ENCODE measurements at regions not wholly inside any gene's neighbourhood (a gene's known extent, or its start where the extent isn't known, plus 50 kb on each side); places are given as distances from the start of the nearest gene placed in this dataset.

DNA sequence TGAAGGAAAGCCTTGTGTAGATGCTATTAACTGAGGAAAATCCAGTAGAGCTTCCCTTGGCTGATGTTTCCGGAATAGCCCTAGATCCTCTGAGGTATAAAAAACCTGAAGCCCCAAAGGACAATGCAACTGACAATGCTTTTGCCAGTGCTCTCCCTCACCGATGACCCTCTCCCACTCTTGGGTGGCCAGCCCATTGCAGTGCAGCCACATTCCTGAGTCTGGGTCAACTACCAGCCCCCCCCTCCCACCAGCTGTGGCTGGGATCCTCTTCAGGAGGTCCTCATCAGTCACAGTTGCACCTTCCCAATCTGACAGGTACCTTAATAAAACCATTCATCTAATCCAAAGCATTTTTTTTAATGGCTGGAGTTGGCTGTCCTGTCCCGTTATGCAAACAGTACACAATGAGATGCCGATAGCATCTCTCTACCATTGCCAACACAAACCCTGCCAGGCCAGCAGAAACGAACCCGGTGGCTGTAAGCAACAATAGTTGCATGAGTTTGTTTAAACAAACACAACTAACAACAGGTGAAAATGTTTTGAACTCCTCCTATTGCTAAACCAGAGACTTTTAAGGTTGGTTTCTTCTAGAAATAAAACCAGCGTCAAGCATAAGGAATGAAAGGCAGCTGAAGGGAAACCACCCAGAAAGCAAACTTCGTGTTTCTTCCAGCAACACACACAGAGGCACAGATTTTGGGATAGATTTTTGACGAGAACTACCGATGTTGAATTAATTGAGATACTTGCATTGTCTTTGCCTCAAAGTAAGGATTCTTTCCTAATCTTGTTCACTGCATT is 128.3 kb upstream of the ARHGEF3 start:
- in situ Hi-C loops (cut with HindIII; ENCODE audit: low sequenced_read_pairs) = loop anchor here (5.0 kb wide), 1 partner anchor 68 kb away; no protein-coding TSS in a partner anchor

DNA sequence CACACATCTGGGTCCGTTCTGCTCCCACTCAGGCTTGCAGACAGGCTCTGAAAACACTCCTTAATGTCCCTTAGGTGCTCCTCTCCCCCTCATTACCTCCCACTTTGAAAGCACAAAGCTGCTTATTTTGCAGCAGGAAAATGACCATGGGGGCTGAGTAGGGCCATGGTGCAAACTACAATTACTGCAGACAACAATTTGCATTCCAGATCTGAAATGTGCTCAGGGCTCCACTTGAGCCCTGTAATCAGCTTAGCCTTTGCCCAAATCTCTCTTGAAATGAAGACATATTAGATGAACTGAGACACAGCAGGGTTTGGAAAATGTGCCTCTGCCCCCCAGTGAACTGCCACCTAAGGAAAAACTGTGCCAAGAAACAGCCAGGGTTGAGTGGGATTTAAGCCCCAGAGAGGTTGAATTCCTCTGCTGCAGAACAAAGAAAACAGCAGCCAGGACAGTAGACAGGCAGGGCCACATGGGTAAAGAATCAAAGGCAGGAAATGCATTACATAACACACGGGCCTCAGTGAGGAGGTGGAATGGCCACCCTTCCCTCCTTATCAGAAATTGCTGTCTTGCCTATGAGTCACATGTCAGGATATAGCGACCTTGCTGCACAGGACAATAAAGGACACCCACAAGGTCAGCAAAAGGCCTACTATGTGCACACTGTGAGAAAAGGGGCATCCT is 126.8 kb upstream of the ARHGEF3 start:
- in situ Hi-C loops (cut with HindIII; ENCODE audit: low sequenced_read_pairs) = loop anchor here (5.0 kb wide), 1 partner anchor 66 kb away; no protein-coding TSS in a partner anchor

DNA sequence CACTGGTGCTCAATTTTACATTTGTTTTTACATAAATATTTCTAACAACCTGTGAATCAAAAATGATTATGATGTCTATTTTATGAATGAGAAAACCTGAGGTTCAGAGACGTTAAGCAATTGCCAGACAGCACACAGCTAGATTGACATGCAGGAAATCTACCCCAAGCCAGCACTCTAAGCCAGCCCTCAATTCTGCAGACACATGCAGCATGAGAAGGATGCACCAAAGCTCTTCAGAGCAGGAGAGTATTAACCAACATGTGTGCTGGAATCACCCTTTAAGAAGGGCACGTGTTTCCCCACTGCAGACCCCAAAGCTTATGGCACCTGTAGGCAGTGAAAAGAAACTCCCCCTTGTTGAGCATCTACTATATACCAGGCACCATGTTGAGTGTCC is 126.1 kb upstream of the ARHGEF3 start:
- in situ Hi-C loops (cut with HindIII; ENCODE audit: low sequenced_read_pairs) = loop anchor here (5.0 kb wide), 1 partner anchor 66 kb away; no protein-coding TSS in a partner anchor

DNA sequence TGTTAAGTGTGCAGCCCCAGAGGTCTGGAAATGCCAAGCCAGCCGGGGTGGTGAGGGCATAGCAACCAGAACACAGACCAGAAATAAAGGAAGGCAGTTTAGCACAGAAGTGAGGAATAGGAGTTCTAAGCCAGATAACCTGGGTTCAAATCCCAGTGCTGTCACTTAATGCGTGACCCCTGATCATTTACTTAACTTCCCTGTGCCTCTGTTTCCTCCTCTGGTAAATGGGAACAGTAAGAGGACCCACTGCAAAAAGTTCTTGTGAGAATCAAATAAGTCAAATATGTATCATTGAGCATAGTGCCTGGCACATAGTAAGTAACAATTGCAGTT is 125.2 kb upstream of the ARHGEF3 start:
- in situ Hi-C loops (cut with HindIII; ENCODE audit: low sequenced_read_pairs) = loop anchor here (5.0 kb wide), 1 partner anchor 65 kb away; no protein-coding TSS in a partner anchor

DNA sequence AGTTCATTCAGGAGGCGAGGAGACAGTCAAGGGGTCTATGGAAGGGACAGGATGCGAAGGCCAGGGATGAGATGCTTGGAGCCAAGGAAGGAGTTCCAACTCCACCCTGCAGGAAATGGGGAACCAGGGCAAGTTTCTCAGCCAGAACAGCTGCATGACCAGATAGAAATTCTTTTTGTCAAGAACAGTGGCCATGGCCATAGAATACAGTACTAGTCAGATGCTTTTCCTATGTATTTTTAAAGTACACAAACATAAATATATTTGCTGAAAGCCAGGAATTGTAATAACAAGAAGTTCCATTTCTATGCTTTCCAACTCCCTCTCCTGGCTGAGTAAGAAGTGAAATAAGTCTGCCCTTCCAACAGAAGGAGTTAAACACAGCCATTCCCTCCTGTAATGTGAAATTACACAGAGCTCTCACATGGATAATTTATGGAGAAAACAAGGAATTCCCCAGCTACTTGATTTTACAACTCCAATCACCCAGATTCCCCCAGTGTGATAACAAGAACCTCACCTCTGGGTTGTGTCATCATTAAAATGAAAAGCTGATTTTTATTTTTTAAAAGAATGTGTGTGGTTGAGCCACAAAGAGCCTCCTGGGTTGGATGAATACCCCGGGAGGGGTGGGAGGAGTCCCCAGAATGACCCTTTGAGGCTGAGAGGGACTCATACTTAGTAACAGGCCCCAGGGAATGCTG is 124.6 kb upstream of the ARHGEF3 start:
- in situ Hi-C loops (cut with HindIII; ENCODE audit: low sequenced_read_pairs) = loop anchor here (5.0 kb wide), 1 partner anchor 64 kb away; no protein-coding TSS in a partner anchor

DNA sequence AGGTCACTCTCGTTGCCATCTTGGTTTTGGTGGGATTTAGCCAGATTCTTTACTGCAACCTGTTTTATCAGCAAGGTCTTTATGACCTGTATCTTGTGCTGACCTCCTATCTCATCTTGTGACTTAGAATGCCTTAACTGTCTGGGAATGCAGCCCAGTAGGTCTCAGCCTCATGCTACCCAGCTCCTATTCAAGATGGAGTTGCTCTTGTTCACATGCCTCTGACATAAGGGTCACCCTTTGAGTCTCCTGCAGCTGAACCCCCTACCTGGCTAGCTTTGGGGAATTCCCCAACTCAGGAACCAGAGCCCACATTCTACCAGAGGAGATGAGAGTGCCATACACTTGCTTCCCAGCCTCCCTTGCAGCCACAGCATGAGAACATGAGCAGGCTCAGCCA is 123.0 kb upstream of the ARHGEF3 start:
- in situ Hi-C loops (cut with HindIII; ENCODE audit: low sequenced_read_pairs) = loop anchor here (5.0 kb wide), 1 partner anchor 62 kb away; no protein-coding TSS in a partner anchor

DNA sequence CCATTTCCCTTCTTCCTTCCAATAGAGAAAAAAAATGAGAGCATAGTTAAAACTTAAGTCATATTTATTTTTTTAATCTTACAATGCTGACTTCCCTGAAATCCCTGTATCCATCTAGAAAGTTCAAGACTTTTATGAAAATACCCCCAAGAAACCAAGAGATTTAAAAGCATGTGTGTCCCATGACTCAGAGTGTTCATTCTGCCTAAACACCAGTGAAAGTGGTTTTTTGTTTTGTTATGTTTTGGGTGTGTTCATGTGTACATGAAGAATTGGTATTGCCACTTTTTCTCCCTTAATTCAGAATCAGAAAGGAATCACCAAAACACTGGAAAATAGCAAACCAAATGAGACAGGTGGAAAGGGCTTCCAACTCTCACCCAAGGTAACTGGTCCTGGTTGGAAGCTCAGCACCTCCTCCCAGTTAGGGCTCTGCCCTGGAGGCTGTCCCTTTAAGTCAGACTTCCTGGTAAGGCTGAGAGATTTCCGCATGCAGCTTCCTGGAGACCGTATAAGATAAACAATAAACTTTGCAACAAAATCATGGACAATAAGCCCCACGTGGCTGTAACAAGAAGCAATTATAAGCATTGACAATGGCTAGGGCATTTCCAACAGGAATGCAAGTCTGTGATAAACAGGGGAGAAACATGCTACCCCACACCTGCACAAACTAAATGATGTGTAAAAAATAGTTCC is 121.9 kb upstream of the ARHGEF3 start:
- in situ Hi-C loops (cut with HindIII; ENCODE audit: low sequenced_read_pairs) = no loop called here

DNA sequence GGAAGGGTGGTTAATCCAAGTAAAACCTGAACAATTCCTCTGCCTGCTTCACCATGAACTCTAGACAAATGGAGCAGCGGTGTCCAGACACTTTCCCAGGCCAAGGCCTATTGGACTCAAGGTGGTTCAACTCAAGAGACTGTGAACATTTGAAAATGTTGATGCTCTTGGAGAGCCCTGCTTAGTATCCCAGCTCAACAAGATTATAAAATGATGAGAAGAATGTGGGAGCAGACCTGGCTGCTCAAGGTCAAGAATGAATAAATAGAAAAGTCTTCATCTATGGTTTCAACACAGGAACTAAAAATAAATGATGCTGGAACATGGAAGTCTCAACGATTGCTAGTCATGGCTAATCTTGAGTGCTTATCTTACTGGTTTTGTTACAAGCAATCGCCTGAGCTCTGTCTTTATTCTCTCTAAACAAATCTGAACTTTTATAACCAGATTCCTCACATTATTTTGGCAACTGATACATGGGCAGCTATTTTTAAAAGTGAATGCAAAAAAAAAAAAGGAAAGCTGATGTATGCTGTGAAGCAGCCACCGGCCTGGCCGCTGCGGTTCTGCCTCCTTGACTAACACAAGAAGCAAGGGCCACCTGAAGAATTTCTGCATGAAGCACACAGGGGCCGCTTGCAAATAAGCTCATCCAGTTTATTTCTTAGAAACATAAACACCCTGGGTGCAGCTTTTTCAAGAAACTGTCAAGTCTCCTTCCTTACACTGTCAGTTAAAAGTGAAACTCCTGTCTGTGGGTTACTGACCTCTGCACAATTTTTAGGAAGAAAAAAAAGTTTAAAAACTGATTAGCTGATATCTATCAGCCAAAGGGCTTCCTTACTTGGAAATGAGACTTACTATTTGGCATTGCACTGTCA is 120.1 kb upstream of the ARHGEF3 start:
- in situ Hi-C loops (cut with HindIII; ENCODE audit: low sequenced_read_pairs) = no loop called here

DNA sequence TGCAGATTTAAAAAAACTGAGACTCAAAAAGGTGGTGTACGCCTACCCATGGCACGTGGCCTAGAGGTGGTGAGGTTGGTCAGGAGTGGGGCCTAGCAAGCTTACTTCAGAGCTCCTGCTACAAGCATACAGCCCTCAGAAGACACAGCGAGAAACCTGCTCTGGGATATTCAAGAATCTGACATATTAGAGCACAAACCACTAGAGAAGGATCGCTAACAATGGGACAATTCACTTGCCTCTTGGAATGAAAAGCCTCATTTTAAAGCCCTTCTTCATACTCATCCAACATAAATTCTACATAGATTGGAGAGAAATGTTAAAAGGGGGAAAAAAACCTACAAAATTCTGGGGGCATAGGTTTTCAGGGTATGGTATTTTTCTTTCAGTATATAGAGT is 118.0 kb upstream of the ARHGEF3 start:
- in situ Hi-C loops (cut with HindIII; ENCODE audit: low sequenced_read_pairs) = loop anchor here (5.0 kb wide), 1 partner anchor 63 kb away; no protein-coding TSS in a partner anchor

DNA sequence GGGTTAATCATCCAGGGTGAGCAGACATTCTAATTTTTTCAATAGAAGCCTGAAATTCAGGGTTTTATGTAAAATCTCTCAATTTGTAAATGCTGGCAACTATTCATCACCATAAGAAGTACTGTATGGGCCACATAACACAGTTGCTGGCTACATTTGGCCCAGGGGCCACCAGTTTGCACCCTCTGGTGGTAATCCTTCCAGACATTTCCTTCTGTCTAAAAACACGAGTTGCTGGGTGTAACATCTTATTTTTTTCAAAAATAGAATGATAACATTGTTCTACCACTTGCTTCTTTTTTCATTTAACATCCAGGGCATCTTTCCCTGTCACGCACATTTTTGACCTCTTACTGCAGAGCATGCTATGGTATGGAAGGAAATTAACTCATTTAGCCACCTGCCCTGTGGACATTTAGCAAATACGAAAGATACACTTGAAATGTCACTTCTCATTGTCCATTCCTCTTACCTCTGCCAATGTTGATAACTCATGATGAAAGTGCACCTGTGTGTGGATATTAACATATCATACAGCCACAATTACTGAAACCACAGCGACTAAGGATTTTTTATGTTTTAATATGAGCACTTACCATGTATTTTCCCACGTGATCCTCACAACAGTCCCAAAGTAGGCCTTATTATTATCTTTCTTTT is 117.5 kb upstream of the ARHGEF3 start:
- in situ Hi-C loops (cut with HindIII; ENCODE audit: low sequenced_read_pairs) = loop anchor here (5.0 kb wide), 1 partner anchor 63 kb away; no protein-coding TSS in a partner anchor

DNA sequence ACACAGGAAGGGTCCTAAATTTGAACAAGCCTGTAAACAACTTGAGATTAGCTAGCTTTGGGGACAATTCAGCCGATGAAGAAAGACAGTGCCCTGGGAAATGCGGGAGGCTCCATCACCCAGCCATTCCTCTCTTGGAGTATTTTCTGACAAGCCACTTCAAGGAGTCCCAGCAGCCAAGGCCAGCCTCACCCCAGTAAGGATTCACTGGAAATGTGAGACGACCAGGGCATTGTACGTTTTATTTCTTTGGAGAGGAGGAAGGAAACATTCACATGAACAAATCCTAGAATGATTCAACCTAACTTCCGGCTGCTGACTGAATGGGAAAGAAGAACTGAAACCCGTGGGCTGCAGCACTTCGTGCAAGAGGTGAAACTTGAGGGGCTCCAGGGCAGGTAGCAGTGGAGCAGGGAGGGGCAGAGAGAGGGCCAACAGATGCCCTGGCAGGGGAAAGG is 116.4 kb upstream of the ARHGEF3 start:
- in situ Hi-C loops (cut with HindIII; ENCODE audit: low sequenced_read_pairs) = loop anchor here (5.0 kb wide), 1 partner anchor 64 kb away; no protein-coding TSS in a partner anchor

DNA sequence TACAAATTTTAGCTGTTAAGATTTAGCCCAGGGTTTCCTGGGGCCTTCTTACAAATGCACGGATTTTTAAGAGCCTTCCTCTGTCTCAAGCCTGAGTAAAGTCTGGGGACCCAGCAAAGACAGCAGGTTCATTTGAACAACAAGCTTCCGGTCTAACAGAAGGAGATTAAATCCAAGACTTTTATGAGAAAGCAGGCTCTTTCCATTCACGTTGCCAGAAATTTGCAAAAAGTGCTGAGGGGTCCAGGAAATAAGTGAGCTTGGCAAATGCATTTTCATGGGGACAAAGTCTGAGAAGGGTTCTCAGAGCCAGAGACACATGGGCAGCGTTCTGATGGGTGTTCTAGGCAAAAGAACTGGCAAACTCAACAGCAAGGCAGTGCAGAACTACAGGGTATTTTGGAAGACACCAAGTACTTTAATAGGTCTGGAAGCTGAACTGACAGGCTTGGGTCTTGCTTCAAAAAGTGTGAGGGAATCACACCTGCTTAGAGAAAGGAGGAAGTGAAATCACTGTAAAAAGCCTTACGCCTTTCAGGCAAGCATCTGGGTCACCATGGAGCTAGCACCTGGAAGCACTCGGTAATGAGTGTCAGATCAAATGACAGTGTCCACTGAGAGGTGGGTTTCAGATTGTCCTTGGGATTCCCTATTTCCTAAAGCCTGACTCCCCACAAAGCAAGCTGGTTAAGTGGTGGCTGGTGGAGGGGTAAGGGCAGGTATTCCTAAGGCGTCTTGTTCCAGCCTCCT is 115.8 kb upstream of the ARHGEF3 start:
- in situ Hi-C loops (cut with HindIII; ENCODE audit: low sequenced_read_pairs) = loop anchor here (5.0 kb wide), 1 partner anchor 65 kb away; no protein-coding TSS in a partner anchor

DNA sequence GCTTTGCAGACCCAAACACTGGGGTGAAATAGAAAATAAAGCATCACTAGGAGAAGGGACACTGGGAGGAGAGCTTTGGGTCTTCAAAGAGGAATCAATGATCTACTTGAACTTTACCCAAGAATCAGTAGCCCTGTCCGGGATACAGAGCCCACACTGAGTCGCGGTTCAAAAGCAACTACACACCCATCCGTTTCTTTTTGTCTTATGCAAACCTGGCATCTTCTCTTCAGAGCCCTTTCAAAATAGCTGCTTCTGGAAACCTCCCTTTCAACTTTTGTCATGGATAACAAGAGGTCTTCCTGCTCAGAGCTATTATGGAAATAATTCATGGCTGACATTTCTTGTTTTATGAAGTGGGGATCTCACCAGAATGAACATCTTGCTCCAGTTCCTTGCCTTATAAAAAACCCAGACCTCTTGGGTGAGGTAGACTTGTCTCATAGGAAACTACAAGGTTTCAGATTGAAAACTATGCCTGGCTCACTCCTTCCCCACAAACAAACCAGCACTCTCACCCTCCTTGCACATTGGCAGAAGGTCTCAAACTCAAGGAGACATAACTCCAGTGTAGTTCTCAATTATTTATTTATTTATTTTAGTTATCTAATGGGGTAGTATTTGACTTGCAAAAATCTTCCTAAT is 115.1 kb upstream of the ARHGEF3 start:
- in situ Hi-C loops (cut with HindIII; ENCODE audit: low sequenced_read_pairs) = loop anchor here (5.0 kb wide), 1 partner anchor 65 kb away; no protein-coding TSS in a partner anchor

DNA sequence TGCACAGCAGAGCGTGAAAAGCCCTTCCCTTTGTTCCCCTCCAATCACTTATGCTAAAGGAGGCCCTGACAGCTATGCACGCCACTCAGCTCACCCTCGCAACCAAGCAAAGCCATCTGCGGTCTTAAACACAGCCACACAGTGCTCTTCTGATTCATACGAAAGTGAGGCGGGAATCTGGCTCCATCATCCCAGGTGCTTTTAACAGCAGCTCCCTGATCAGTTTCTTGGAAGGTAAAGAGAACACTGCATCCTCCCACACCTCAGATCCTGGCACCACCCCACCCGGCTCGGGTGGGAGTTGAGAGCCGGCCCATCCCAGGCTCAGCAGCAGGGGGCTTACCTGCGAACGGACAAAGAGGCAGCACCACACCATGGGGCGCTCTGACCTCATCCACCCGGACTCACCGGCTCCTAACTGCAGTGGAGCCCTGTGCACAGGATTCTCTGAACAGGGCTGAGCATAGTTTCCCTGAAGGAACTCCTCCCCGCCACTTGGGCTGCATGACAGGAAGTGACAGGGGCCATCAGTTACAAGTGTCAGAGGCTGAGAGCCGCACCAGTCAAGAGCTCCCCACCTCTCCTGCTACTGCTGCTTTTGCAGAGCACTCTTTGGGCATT is 114.3 kb upstream of the ARHGEF3 start:
- in situ Hi-C loops (cut with HindIII; ENCODE audit: low sequenced_read_pairs) = loop anchor here (5.0 kb wide), 1 partner anchor 66 kb away; no protein-coding TSS in a partner anchor

DNA sequence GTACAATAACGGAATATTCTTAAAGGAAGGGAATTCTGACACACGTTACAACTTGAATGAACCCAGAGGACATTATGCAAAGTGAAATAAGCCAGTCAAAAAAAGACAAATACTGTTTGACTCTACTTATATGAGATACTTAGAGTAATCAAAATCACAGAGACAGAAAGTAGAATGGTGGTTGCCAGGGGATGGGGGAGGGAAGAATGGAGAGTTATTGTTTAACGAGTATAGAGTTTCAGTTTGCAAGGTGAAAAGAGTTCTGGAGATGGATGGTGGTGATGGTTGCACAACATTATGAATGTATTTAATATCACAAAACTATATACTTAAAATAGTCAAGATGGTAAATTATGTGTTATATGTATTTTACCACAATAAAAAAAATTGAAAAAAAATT is 112.9 kb upstream of the ARHGEF3 start:
- in situ Hi-C loops (cut with HindIII; ENCODE audit: low sequenced_read_pairs) = loop anchor here (5.0 kb wide), 1 partner anchor 68 kb away; no protein-coding TSS in a partner anchor

DNA sequence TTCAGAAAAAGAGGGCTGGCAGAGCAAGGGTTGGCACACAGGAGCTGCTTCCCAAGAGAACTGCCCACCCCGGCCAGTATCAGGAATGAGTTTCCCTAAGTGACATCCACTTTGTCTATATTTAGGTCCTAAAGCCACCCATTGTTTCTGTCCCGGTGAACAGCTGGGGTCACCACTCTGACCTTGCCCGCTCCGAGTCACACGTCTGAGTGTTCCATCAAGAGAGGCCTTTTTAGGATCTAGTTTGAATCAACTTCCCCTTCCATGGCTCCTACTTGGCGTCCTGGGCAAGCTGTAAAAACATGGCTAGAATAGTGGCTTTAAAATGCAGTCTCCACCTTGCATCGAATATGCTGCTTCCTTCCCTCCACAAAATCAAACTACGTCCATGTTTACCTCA is 109.6 kb upstream of the ARHGEF3 start:
- in situ Hi-C loops (cut with HindIII; ENCODE audit: low sequenced_read_pairs) = no loop called here

DNA sequence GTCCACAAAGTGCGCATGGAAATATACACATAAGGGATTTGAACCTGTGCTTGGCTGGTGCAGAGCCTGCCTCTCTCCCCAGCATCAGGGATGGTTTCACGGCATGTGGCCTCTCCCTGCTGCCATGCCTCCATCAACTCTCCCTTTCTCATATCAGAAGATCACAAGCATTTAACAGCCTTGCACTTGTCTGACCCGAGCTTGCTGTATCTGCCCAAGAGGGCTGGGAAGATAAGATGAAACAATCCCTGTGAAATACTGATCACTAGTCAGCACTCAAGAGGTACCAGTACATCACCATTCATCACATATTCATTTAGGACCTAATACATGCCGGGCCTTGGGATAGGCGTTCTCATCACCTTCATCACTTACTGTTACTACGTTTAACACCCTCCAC is 107.6 kb upstream of the ARHGEF3 start:
- in situ Hi-C loops (cut with HindIII; ENCODE audit: low sequenced_read_pairs) = no loop called here

All from endothelial cell of hepatic sinusoid (primary cell).